ENCODE measurements at regions not wholly inside any gene's neighbourhood (a gene's known extent, or its start where the extent isn't known, plus 50 kb on each side); places are given as distances from the start of the nearest gene placed in this dataset.

- Histone ChIP-seq H3K36me3 (ENCODE audit: insufficient read depth, low read length) (no peaks in the 10 kb centered on the region), H3K27ac (ENCODE audit: low read depth, low read length) (no peak overlapping the region), H3K9ac (ENCODE audit: low read length) (no peak overlapping the region), H3K4me3 (ENCODE audit: low read depth in 1 of 2, low read length in 2 of 2) (no peak overlapping the region), H3K4me1 (ENCODE audit: insufficient read depth, low read length) (no peaks in the 10 kb centered on the region), H3K27me3 (ENCODE audit: control insufficient read depth in 1 of 2, insufficient read depth in 2 of 2, low read length in 2 of 2) (no peaks in the 10 kb centered on the region), H3K9me3 (ENCODE audit: low read length) (no peaks in the 10 kb centered on the region)
Measured at GRCh38 chr14:22131749-22132476, 457.1 kb downstream of the DAD1 start.

GRCh38 chr14:22124073-22124613 is 450.5 kb upstream of the OR4E1 start:
- Histone ChIP-seq H3K4me3 (ENCODE audit: low read depth in 1 of 2, low read length in 2 of 2) (no peak overlapping the region), H3K27me3 (ENCODE audit: control insufficient read depth in 1 of 2, insufficient read depth in 2 of 2, low read length in 2 of 2) (no peaks in the 10 kb centered on the region), H3K36me3 (ENCODE audit: insufficient read depth, low read length) (no peaks in the 10 kb centered on the region), H3K27ac (ENCODE audit: low read depth, low read length) (no peak overlapping the region), H3K9ac (ENCODE audit: low read length) (no peak overlapping the region), H3K9me3 (ENCODE audit: low read length) (no peaks in the 10 kb centered on the region), H3K4me1 (ENCODE audit: insufficient read depth, low read length) (no peaks in the 10 kb centered on the region)

- no peak overlapping the region for H3K4me3 ChIP-seq (ENCODE audit: low read depth in 1 of 2, low read length in 2 of 2)
Measured at GRCh38 chr14:22122829-22123560, 449.4 kb upstream of the OR4E1 start.

GRCh38 chr14:22122227-22122818 is 448.7 kb upstream of the OR4E1 start:
- Histone ChIP-seq H3K4me3 (ENCODE audit: low read depth in 1 of 2, low read length in 2 of 2) (no peak overlapping the region), H3K27me3 (ENCODE audit: control insufficient read depth in 1 of 2, insufficient read depth in 2 of 2, low read length in 2 of 2) (no peaks in the 10 kb centered on the region), H3K4me1 (ENCODE audit: insufficient read depth, low read length) (no peaks in the 10 kb centered on the region), H3K9me3 (ENCODE audit: low read length) (no peaks in the 10 kb centered on the region), H3K27ac (ENCODE audit: low read depth, low read length) (no peak overlapping the region), H3K9ac (ENCODE audit: low read length) (no peak overlapping the region), H3K36me3 (ENCODE audit: insufficient read depth, low read length) (no peaks in the 10 kb centered on the region)

More at GRCh38 chr14:22122829-22123560, 449.4 kb upstream of the OR4E1 start:
- no peaks in the 10 kb centered on the region for H3K4me1 ChIP-seq (ENCODE audit: insufficient read depth, low read length)
- no peaks in the 10 kb centered on the region for H3K9me3 ChIP-seq (ENCODE audit: low read length)
- no peaks in the 10 kb centered on the region for H3K27me3 ChIP-seq (ENCODE audit: control insufficient read depth in 1 of 2, insufficient read depth in 2 of 2, low read length in 2 of 2)
- no peaks in the 10 kb centered on the region for H3K36me3 ChIP-seq (ENCODE audit: insufficient read depth, low read length)
- H3K9ac ChIP-seq (ENCODE audit: low read length): no peak overlapping the region
- H3K27ac ChIP-seq (ENCODE audit: low read depth, low read length): no peak overlapping the region

GRCh38 chr14:22118899-22119477 is 445.4 kb upstream of the OR4E1 start:
- Histone ChIP-seq H3K27me3 (ENCODE audit: control insufficient read depth in 1 of 2, insufficient read depth in 2 of 2, low read length in 2 of 2) (no peaks in the 10 kb centered on the region), H3K27ac (ENCODE audit: low read depth, low read length) (no peak overlapping the region), H3K36me3 (ENCODE audit: insufficient read depth, low read length) (no peaks in the 10 kb centered on the region), H3K4me3 (ENCODE audit: low read depth in 1 of 2, low read length in 2 of 2) (no peak overlapping the region), H3K9me3 (ENCODE audit: low read length) (no peaks in the 10 kb centered on the region), H3K9ac (ENCODE audit: low read length) (no peak overlapping the region), H3K4me1 (ENCODE audit: insufficient read depth, low read length) (no peaks in the 10 kb centered on the region)

- Histone ChIP-seq H3K36me3 (ENCODE audit: insufficient read depth, low read length) (no peaks in the 10 kb centered on the region), H3K4me1 (ENCODE audit: insufficient read depth, low read length) (no peaks in the 10 kb centered on the region), H3K4me3 (ENCODE audit: low read depth in 1 of 2, low read length in 2 of 2) (no peak overlapping the region), H3K27me3 (ENCODE audit: control insufficient read depth in 1 of 2, insufficient read depth in 2 of 2, low read length in 2 of 2) (no peaks in the 10 kb centered on the region), H3K9me3 (ENCODE audit: low read length) (no peaks in the 10 kb centered on the region), H3K27ac (ENCODE audit: low read depth, low read length) (no peak overlapping the region), H3K9ac (ENCODE audit: low read length) (no peak overlapping the region)
Measured at GRCh38 chr14:22113401-22113800, 439.8 kb upstream of the OR4E1 start.

- Histone ChIP-seq H3K27ac (ENCODE audit: low read depth, low read length) (no peak overlapping the region), H3K9me3 (ENCODE audit: low read length) (no peaks in the 10 kb centered on the region), H3K4me3 (ENCODE audit: low read depth in 1 of 2, low read length in 2 of 2) (no peak overlapping the region), H3K36me3 (ENCODE audit: insufficient read depth, low read length) (no peaks in the 10 kb centered on the region), H3K9ac (ENCODE audit: low read length) (no peak overlapping the region), H3K4me1 (ENCODE audit: insufficient read depth, low read length) (no peaks in the 10 kb centered on the region), H3K27me3 (ENCODE audit: control insufficient read depth in 1 of 2, insufficient read depth in 2 of 2, low read length in 2 of 2) (no peaks in the 10 kb centered on the region)
Measured at GRCh38 chr14:22112004-22112403, 438.4 kb upstream of the OR4E1 start.

GRCh38 chr14:22107753-22108152 is 434.1 kb upstream of the OR4E1 start:
- Histone ChIP-seq H3K4me3 (ENCODE audit: low read depth in 1 of 2, low read length in 2 of 2) (no peak overlapping the region), H3K9ac (ENCODE audit: low read length) (no peak overlapping the region), H3K36me3 (ENCODE audit: insufficient read depth, low read length) (no peaks in the 10 kb centered on the region), H3K27me3 (ENCODE audit: control insufficient read depth in 1 of 2, insufficient read depth in 2 of 2, low read length in 2 of 2) (no peaks in the 10 kb centered on the region), H3K27ac (ENCODE audit: low read depth, low read length) (no peak overlapping the region), H3K9me3 (ENCODE audit: low read length) (no peaks in the 10 kb centered on the region), H3K4me1 (ENCODE audit: insufficient read depth, low read length) (no peaks in the 10 kb centered on the region)

- Histone ChIP-seq H3K9me3 (ENCODE audit: low read length) (no peaks in the 10 kb centered on the region), H3K36me3 (ENCODE audit: insufficient read depth, low read length) (no peaks in the 10 kb centered on the region), H3K9ac (ENCODE audit: low read length) (no peak overlapping the region), H3K4me1 (ENCODE audit: insufficient read depth, low read length) (no peaks in the 10 kb centered on the region), H3K4me3 (ENCODE audit: low read depth in 1 of 2, low read length in 2 of 2) (no peak overlapping the region), H3K27me3 (ENCODE audit: control insufficient read depth in 1 of 2, insufficient read depth in 2 of 2, low read length in 2 of 2) (no peaks in the 10 kb centered on the region), H3K27ac (ENCODE audit: low read depth, low read length) (no peak overlapping the region)
Measured at GRCh38 chr14:22106700-22107697, 433.4 kb upstream of the OR4E1 start.

GRCh38 chr14:22105624-22106006 is 432.0 kb upstream of the OR4E1 start:
- Histone ChIP-seq H3K36me3 (ENCODE audit: insufficient read depth, low read length) (no peaks in the 10 kb centered on the region), H3K9me3 (ENCODE audit: low read length) (no peaks in the 10 kb centered on the region), H3K9ac (ENCODE audit: low read length) (no peak overlapping the region), H3K27me3 (ENCODE audit: control insufficient read depth in 1 of 2, insufficient read depth in 2 of 2, low read length in 2 of 2) (no peaks in the 10 kb centered on the region), H3K4me1 (ENCODE audit: insufficient read depth, low read length) (no peaks in the 10 kb centered on the region), H3K27ac (ENCODE audit: low read depth, low read length) (no peak overlapping the region), H3K4me3 (ENCODE audit: low read depth in 1 of 2, low read length in 2 of 2) (no peak overlapping the region)
